ENCODE measurements at regions not wholly inside any gene's neighbourhood (a gene's known extent, or its start where the extent isn't known, plus 50 kb on each side); places are given as distances from the start of the nearest gene placed in this dataset.

DNA sequence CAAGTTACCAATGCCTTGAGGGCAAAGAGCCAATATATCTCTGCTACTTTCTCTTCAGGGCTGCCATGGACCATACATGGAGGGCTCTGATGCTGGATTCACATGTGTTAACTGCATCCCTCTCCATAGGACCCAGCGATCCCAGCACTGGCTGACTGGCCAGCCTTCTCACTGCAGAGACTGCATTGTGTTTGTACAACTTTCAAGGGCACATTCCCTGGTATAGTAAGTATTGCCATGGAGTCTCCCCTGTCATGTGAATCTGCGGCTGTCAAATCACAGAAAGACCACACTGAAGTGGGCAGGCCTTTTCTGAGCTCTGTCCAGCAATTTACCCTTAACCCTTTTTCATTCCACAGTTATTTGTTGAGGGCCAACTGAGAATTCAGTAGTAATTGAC is 449.8 kb downstream of the OMA1 start:
- H3K4me1 Mint-ChIP-seq (ENCODE audit: low read depth): no peaks in the 10 kb centered on the region
- H3K36me3 Mint-ChIP-seq (ENCODE audit: low read depth): no peaks in the 10 kb centered on the region
- no peak overlapping the region for H3K4me3 Mint-ChIP-seq
- H3K9me3 Mint-ChIP-seq: no peaks in the 10 kb centered on the region
- H3K27me3 Mint-ChIP-seq: no peaks in the 10 kb centered on the region
- H3K27ac Mint-ChIP-seq: no peak overlapping the region

GRCh38 chr1:58095183-58095582 is 451.3 kb downstream of the OMA1 start:
- H3K4me1 Mint-ChIP-seq (ENCODE audit: low read depth): no peaks in the 10 kb centered on the region

GRCh38 chr1:58094221-58094620 is 452.3 kb downstream of the OMA1 start:
- no peak overlapping the region for H3K27ac Mint-ChIP-seq
- no peaks in the 10 kb centered on the region for H3K9me3 Mint-ChIP-seq
- no peaks in the 10 kb centered on the region for H3K4me1 Mint-ChIP-seq (ENCODE audit: low read depth)
- no peaks in the 10 kb centered on the region for H3K36me3 Mint-ChIP-seq (ENCODE audit: low read depth)
- H3K27me3 Mint-ChIP-seq: no peaks in the 10 kb centered on the region
- no peak overlapping the region for H3K4me3 Mint-ChIP-seq

More at GRCh38 chr1:58095183-58095582, 451.3 kb downstream of the OMA1 start:
- Mint-ChIP-seq H3K27me3 (no peaks in the 10 kb centered on the region), H3K4me3 (no peak overlapping the region), H3K36me3 (ENCODE audit: low read depth) (no peaks in the 10 kb centered on the region), H3K27ac (no peak overlapping the region), H3K9me3 (no peaks in the 10 kb centered on the region)

- H3K9me3 Mint-ChIP-seq: no peaks in the 10 kb centered on the region
- H3K4me3 Mint-ChIP-seq: no peak overlapping the region
- H3K36me3 Mint-ChIP-seq (ENCODE audit: low read depth): no peaks in the 10 kb centered on the region
- H3K27me3 Mint-ChIP-seq: peaks cover 7% of the 10 kb centered on the region
- H3K27ac Mint-ChIP-seq: no peak overlapping the region
- H3K4me1 Mint-ChIP-seq (ENCODE audit: low read depth): no peaks in the 10 kb centered on the region
Observed at GRCh38 chr1:58090640-58091039, 455.9 kb downstream of the OMA1 start.

DNA sequence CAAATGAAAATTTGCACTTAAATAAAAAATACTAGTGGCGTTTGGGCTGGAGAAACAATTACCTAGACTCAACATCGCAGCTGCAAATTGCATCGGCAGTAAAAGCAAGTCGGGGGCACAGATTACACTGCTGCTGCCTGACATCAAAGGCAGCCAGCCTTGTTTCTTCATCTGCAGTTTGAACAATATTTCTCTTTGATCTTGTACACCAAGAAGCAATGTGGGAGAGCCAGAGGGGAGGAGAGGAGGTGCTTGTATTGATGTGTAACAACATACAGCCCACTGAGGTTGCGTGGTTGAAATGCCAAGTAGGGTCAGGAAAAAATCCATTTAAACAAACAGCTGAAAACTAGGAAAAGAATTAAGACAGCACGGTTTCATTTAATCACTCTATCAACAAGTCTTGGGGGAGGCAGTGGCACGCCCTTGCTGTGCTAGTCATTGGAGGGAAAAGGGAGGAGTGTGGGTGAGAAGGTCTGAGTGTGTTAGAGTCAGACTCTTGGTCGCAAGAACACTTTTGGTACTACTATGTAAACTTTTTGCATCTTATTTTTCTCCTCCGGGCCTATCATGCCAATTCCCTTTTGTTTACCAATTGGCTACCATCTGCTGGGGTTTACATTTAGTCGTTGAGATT is 456.5 kb downstream of the OMA1 start:
- Mint-ChIP-seq H3K27ac (no peak overlapping the region), H3K36me3 (ENCODE audit: low read depth) (no peaks in the 10 kb centered on the region), H3K9me3 (no peaks in the 10 kb centered on the region), H3K4me3 (no peak overlapping the region), H3K4me1 (ENCODE audit: low read depth) (no peaks in the 10 kb centered on the region), H3K27me3 (peaks cover 7% of the 10 kb centered on the region)

DNA sequence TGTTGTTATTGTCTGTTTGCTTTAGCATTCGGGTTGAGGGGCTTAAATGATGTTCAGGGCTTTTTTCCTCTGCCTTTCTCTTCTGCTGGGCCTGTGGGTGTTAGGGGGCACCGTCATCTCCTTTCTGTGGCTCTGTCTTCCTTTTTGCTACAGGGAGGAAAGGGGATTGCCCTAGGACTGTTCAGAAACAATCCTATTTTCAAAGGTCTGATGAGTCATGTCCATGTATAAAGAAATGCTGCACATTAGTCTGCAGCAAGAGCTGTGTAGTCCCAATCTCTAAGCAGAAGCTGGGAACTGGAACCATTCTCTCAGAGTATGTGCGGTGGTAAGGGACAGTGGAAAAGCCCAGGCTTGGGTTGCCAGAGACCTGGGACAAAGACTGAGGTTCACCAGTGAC is 462.3 kb downstream of the OMA1 start:
- no peaks in the 10 kb centered on the region for H3K9me3 Mint-ChIP-seq
- H3K4me1 Mint-ChIP-seq (ENCODE audit: low read depth): no peaks in the 10 kb centered on the region
- H3K36me3 Mint-ChIP-seq (ENCODE audit: low read depth): no peaks in the 10 kb centered on the region
- H3K27ac Mint-ChIP-seq: no peak overlapping the region
- H3K4me3 Mint-ChIP-seq: no peak overlapping the region
- H3K27me3 Mint-ChIP-seq: peaks cover 7% of the 10 kb centered on the region

GRCh38 chr1:58082596-58082995 is 463.9 kb downstream of the OMA1 start:
- H3K4me3 Mint-ChIP-seq: no peak overlapping the region
- no peak overlapping the region for H3K27ac Mint-ChIP-seq
- H3K9me3 Mint-ChIP-seq: no peaks in the 10 kb centered on the region
- peaks cover 3% of the 10 kb centered on the region for H3K27me3 Mint-ChIP-seq
- H3K36me3 Mint-ChIP-seq (ENCODE audit: low read depth): no peaks in the 10 kb centered on the region
- H3K4me1 Mint-ChIP-seq (ENCODE audit: low read depth): no peaks in the 10 kb centered on the region

DNA sequence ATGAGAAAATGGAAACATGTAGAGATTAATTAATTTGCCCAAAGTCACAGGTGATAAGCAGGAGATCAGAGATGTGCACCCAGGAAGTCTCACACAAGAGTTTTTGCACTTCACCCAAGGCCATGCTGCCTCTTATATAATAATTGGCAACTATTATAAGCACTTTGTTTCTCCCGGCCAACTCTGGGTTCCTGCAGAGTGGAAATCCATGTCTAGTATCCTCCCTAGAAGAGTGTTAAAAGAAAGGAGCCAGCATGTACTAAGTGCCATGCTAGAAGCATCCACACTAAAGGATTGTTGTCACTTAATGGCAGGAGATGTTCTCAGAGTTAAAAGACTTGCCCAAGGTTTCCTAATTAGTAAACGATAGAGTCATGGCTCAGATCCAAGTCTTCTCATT is 470.3 kb downstream of the OMA1 start:
- peaks cover 4% of the 10 kb centered on the region for H3K27me3 Mint-ChIP-seq
- H3K9me3 Mint-ChIP-seq: no peaks in the 10 kb centered on the region
- no peaks in the 10 kb centered on the region for H3K4me1 Mint-ChIP-seq (ENCODE audit: low read depth)
- H3K27ac Mint-ChIP-seq: no peak overlapping the region
- no peak overlapping the region for H3K4me3 Mint-ChIP-seq
- H3K36me3 Mint-ChIP-seq (ENCODE audit: low read depth): no peaks in the 10 kb centered on the region

GRCh38 chr1:58075188-58075578 is 471.3 kb downstream of the OMA1 start:
- Mint-ChIP-seq H3K27me3 (peaks cover 4% of the 10 kb centered on the region), H3K27ac (no peak overlapping the region), H3K36me3 (ENCODE audit: low read depth) (no peaks in the 10 kb centered on the region), H3K4me1 (ENCODE audit: low read depth) (no peaks in the 10 kb centered on the region), H3K4me3 (no peak overlapping the region), H3K9me3 (no peaks in the 10 kb centered on the region)

- H3K36me3 Mint-ChIP-seq (ENCODE audit: low read depth): no peaks in the 10 kb centered on the region
- H3K27ac Mint-ChIP-seq: no peak overlapping the region
- H3K4me1 Mint-ChIP-seq (ENCODE audit: low read depth): no peaks in the 10 kb centered on the region
- H3K4me3 Mint-ChIP-seq: no peak overlapping the region
- peaks cover 4% of the 10 kb centered on the region for H3K27me3 Mint-ChIP-seq
- H3K9me3 Mint-ChIP-seq: no peaks in the 10 kb centered on the region
Observed at GRCh38 chr1:58072450-58072849, 474.1 kb downstream of the OMA1 start.

DNA sequence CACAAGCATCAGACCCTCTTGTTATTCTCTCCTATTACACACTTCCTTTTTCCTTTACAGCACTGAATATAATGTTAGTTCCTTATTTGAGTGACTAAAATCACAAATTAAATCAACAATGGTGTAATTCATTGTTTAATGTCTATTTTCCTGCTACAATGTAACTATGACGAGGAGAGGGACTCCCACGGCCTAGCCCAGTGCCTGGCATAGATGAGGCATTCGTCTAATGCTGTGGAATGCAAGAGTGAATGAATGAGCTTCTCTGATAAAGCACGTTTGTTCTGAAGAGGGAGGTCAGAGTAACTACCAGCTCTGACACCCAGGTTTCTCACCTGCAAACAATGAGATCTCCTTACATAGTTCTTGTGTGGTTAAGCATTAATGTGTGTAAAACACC is 479.4 kb downstream of the OMA1 start:
- H3K36me3 Mint-ChIP-seq (ENCODE audit: low read depth): no peaks in the 10 kb centered on the region
- H3K4me3 Mint-ChIP-seq: no peak overlapping the region
- no peaks in the 10 kb centered on the region for H3K9me3 Mint-ChIP-seq
- no peaks in the 10 kb centered on the region for H3K4me1 Mint-ChIP-seq (ENCODE audit: low read depth)
- H3K27ac Mint-ChIP-seq: no peak overlapping the region
- H3K27me3 Mint-ChIP-seq: no peaks in the 10 kb centered on the region

DNA sequence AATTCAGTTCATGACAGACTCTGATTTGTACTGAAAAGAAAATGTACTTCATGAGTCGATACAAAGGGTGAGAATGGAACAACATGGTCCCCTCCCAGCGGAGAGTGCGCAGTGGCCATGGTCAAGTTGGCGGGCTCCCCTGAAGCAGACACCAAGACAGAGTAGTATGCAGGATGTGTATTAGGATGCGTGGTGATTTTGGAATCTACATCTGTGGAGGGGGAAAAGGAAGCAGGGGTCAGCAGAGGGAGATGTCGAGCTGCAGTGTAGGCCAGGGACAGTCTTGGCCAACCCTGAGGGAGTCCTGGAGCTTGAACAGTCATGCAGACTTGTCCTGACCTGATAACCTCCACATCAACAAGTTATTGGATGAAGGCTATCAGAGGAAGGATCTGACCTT is 481.0 kb downstream of the OMA1 start:
- H3K36me3 Mint-ChIP-seq (ENCODE audit: low read depth): no peaks in the 10 kb centered on the region
- H3K4me1 Mint-ChIP-seq (ENCODE audit: low read depth): no peaks in the 10 kb centered on the region
- H3K4me3 Mint-ChIP-seq: no peak overlapping the region
- H3K9me3 Mint-ChIP-seq: no peaks in the 10 kb centered on the region
- no peak overlapping the region for H3K27ac Mint-ChIP-seq
- no peaks in the 10 kb centered on the region for H3K27me3 Mint-ChIP-seq

DNA sequence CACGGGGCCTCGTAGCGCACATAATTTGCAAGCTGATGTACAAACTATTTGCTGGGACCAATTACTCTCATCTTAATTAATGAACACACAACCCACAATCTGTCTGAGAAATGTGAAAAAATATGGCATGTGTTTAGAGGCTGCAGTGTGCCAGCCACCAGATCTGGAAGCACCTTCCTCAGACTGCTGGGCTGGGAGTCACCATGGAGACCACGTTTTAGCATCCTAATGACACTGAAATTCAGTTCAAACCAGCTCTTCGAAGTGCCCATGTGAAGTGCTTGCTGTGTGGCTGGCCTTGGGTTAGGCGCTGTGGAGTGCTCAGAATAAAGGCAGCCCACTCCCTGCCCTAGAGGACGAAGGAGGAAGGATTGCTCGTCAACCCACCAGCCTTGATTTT is 482.4 kb downstream of the OMA1 start:
- H3K4me1 Mint-ChIP-seq (ENCODE audit: low read depth): no peaks in the 10 kb centered on the region
- no peak overlapping the region for H3K4me3 Mint-ChIP-seq
- H3K9me3 Mint-ChIP-seq: no peaks in the 10 kb centered on the region
- no peaks in the 10 kb centered on the region for H3K36me3 Mint-ChIP-seq (ENCODE audit: low read depth)
- H3K27me3 Mint-ChIP-seq: no peaks in the 10 kb centered on the region
- H3K27ac Mint-ChIP-seq: no peak overlapping the region

DNA sequence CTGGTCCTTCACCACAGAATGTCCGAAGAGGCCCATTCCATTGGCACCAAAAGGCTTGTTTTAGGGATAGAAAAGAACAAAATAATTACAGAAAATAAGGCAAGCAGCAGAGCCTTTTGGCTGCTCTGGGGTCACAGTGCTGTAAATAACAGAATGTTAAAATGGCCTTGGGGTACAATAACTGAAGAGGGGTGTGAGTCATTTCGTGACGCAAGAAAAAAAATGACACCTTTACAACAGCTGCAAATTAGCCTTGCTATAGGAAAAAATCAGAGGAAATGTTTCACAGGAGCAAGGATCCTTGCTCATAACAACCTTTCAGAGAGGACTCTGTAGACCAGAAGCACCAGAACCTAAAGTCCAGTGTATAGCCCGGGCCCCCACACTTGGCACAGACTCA is 483.4 kb downstream of the OMA1 start:
- Mint-ChIP-seq H3K27me3 (no peaks in the 10 kb centered on the region), H3K36me3 (ENCODE audit: low read depth) (no peaks in the 10 kb centered on the region), H3K27ac (no peak overlapping the region), H3K4me1 (ENCODE audit: low read depth) (no peaks in the 10 kb centered on the region), H3K4me3 (no peak overlapping the region), H3K9me3 (no peaks in the 10 kb centered on the region)

DNA sequence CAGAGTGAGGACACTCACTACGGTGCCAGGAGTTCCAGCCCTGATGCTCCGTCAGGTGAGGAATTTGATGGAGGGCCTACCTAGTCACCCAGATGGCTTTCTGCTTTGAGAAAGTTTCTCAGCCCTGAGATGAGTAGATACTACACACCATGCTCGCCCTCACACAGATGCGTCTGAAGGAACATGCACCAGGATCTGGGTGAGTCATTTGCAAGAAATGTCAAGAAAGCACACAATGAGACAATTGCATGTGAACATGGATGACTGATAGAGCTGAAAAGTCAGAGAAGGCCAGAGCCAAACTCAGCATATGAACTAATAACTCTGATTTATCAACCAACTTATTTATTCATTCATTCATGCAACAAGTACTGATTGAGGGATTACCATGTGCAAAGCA is 483.9 kb downstream of the OMA1 start:
- no peak overlapping the region for H3K4me3 Mint-ChIP-seq
- H3K36me3 Mint-ChIP-seq (ENCODE audit: low read depth): no peaks in the 10 kb centered on the region
- no peaks in the 10 kb centered on the region for H3K27me3 Mint-ChIP-seq
- no peak overlapping the region for H3K27ac Mint-ChIP-seq
- no peaks in the 10 kb centered on the region for H3K4me1 Mint-ChIP-seq (ENCODE audit: low read depth)
- H3K9me3 Mint-ChIP-seq: no peaks in the 10 kb centered on the region

- H3K9me3 Mint-ChIP-seq: no peaks in the 10 kb centered on the region
- H3K27me3 Mint-ChIP-seq: no peaks in the 10 kb centered on the region
- no peak overlapping the region for H3K27ac Mint-ChIP-seq
- no peaks in the 10 kb centered on the region for H3K36me3 Mint-ChIP-seq (ENCODE audit: low read depth)
- H3K4me3 Mint-ChIP-seq: no peak overlapping the region
- H3K4me1 Mint-ChIP-seq (ENCODE audit: low read depth): no peaks in the 10 kb centered on the region
Observed at GRCh38 chr1:58060559-58061170, 485.9 kb downstream of the OMA1 start.
